Stimulated activated naive B cell treated with anti-CD40 and anti-IgM and Interleukin-4, amounts not matched to agents 10 μg/mL and 1 μg/mL and 100 μg/mL, for 72 hours (primary cell): ENCODE measurements at regions not wholly inside any gene's neighbourhood (a gene's known extent, or its start where the extent isn't known, plus 50 kb on each side); places are given as distances from the start of the nearest gene placed in this dataset.
"Not testable (repeated sequence)": the region's sequence is repeated elsewhere in the genome, so short reads cannot be mapped to it uniquely, and the experiment has no call there.

Experiments
- ATAC-seq, 2 donors: fragments of 150-1000 bp; cut with Tn5 transposase; replicated peaks; 2 replicates each; pipeline ENCODE4 v1.10.0; 2021; ENCODE audit warnings: moderate library complexity in 1 of 2
- DNase-seq: peaks from one replicate; pipeline ENCODE4 v3.0.0; 2021
- H3K27ac Mint-ChIP-seq: one replicate; pipeline ENCODE4 v1.8.0; 2022; ENCODE audit warnings: mild to moderate bottlenecking, mixed read lengths
- H3K27me3 Mint-ChIP-seq, 2 donors: one replicate each; pipeline ENCODE4 v1.8.0; 2022; ENCODE audit warnings: mixed read lengths in 2 of 2
- H3K36me3 Mint-ChIP-seq, 2 donors: one replicate each; pipeline ENCODE4 v1.8.0; 2022; ENCODE audit warnings: mixed read lengths in 2 of 2, mild to moderate bottlenecking in 1 of 2
- H3K4me1 Mint-ChIP-seq, 2 donors: one replicate each; pipeline ENCODE4 v1.8.0; 2022; ENCODE audit warnings: mixed read lengths in 2 of 2, mild to moderate bottlenecking in 1 of 2
- H3K4me3 Mint-ChIP-seq, 2 donors: one replicate each; pipeline ENCODE4 v1.8.0; 2022; ENCODE audit warnings: mild to moderate bottlenecking in 2 of 2, mixed read lengths in 2 of 2, moderate library complexity in 1 of 2
- H3K9me3 Mint-ChIP-seq, 2 donors: one replicate each; pipeline ENCODE4 v1.8.0; 2022; ENCODE audit warnings: mixed read lengths in 2 of 2, mild to moderate bottlenecking in 1 of 2

- H3K4me1 Mint-ChIP-seq: no peaks in the 10 kb centered on the region
- H3K36me3 Mint-ChIP-seq: no peaks in the 10 kb centered on the region
- DNase-seq (no peak), ATAC-seq (no peak)
- no peak overlapping the region for H3K27ac Mint-ChIP-seq
- H3K9me3 Mint-ChIP-seq: peaks cover 4 to 10% of the 10 kb centered on the region in 2 donors
- H3K4me3 Mint-ChIP-seq: no peak overlapping the region
- no peaks in the 10 kb centered on the region for H3K27me3 Mint-ChIP-seq
Measured at GRCh38 chr13:67402546-67402945, 172.4 kb upstream of the PCDH9 start.

DNA sequence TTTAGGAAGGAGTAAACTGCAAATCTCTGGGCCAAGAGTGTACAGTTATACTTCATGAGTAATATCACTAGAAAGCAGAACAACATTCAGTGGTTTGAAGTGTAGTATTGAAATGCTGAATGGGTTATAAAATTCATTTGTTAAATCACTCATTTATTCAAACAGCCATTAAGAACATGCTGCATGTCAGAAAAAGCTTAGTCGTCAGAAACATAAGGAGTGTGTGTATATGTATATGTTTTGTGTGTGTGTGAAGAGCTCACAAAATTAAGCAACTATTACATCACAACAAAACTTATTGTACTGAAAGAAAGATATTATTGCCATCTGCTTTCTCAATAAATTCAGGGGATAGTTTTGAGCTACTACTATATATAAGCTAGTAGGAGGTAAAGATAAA, 165.4 kb upstream of the PCDH9 start:
- Mint-ChIP-seq H3K9me3 (peaks cover 4 to 10% of the 10 kb centered on the region in 2 donors), H3K27me3 (no peaks in the 10 kb centered on the region), H3K36me3 (no peaks in the 10 kb centered on the region), H3K27ac (no peak overlapping the region), H3K4me3 (no peak overlapping the region), H3K4me1 (no peaks in the 10 kb centered on the region)
- ATAC-seq (no peak), DNase-seq (no peak)

- H3K9me3 Mint-ChIP-seq: no peaks in the 10 kb centered on the region
- H3K4me1 Mint-ChIP-seq: no peaks in the 10 kb centered on the region
- DNase-seq (no peak), ATAC-seq (no peak)
- no peak overlapping the region for H3K27ac Mint-ChIP-seq
- no peaks in the 10 kb centered on the region for H3K27me3 Mint-ChIP-seq
- H3K4me3 Mint-ChIP-seq: no peak overlapping the region
- no peaks in the 10 kb centered on the region for H3K36me3 Mint-ChIP-seq
Measured at GRCh38 chr13:67392014-67392413, 161.9 kb upstream of the PCDH9 start.

- Mint-ChIP-seq H3K36me3 (no peaks in the 10 kb centered on the region), H3K4me3 (no peak overlapping the region), H3K27ac (no peak overlapping the region), H3K27me3 (no peaks in the 10 kb centered on the region), H3K4me1 (no peaks in the 10 kb centered on the region), H3K9me3 (no peaks in the 10 kb centered on the region)
- no peak for DNase-seq
- ATAC-seq: no peak
Measured at GRCh38 chr13:67390462-67391086, 160.4 kb upstream of the PCDH9 start.

DNA sequence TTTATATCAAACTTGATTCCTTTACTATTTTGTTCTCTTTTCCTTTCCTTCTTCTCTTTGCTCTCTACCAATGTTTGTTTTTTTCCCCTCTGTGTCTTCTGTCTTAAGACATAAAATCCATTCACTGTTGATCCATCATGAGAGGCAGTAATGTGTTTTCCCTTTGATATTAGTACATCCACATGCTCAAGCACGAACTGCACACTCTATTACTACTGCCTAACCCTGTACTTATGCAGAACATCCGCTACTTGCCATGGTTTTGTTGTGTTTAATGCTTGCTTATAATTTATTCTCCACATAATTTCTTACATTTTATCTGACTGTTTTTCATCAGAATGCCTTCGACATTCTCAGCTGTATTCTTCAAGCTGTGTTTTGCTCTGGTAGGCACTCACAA, 159.0 kb upstream of the PCDH9 start:
- Mint-ChIP-seq H3K9me3 (no peaks in the 10 kb centered on the region), H3K4me1 (no peaks in the 10 kb centered on the region), H3K27ac (no peak overlapping the region), H3K27me3 (no peaks in the 10 kb centered on the region), H3K4me3 (no peak overlapping the region), H3K36me3 (no peaks in the 10 kb centered on the region)
- no peak for DNase-seq
- ATAC-seq: no peak

DNA sequence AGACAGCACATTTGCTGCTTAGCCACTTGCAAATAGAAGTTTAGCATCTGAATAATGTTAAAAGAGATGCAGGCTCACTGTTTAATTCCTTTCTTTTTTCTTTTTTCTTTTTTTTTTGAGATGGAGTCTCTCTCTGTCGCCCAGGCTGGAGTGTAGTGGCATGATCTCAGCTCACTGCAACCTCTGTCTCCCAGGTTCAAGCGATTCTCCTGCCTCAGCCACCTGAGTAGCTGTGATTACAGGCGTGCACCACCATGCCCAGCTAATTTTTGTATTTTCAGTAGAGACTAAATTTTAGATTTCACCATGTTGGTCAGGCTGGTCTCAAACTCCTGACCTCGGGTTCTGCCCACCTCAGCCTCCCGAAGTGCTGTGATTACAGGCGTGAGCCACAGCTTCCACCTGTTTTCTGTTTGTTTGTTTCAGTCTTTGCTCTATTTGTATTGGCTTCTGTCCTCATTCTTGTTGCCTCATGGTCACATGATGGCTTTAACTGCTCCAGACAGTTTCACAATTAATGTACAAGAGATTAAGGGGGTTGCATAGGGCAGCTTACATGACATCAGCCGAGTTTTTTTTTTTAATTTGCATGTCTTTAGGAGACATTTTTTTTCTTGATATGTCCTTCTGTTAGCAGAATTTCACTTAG, 153.1 kb upstream of the PCDH9 start:
- not testable (repeated sequence) for DNase-seq, ATAC-seq, H3K4me3 Mint-ChIP-seq, H3K27me3 Mint-ChIP-seq, H3K9me3 Mint-ChIP-seq, H3K36me3 Mint-ChIP-seq, H3K27ac Mint-ChIP-seq, H3K4me1 Mint-ChIP-seq

- Mint-ChIP-seq H3K36me3 (no peaks in the 10 kb centered on the region), H3K9me3 (no peaks in the 10 kb centered on the region), H3K27me3 (no peaks in the 10 kb centered on the region), H3K4me3 (no peak overlapping the region), H3K4me1 (no peaks in the 10 kb centered on the region), H3K27ac (no peak overlapping the region)
- DNase-seq (no peak), ATAC-seq (no peak)
Measured at GRCh38 chr13:67377919-67378318, 147.8 kb upstream of the PCDH9 start.

DNA sequence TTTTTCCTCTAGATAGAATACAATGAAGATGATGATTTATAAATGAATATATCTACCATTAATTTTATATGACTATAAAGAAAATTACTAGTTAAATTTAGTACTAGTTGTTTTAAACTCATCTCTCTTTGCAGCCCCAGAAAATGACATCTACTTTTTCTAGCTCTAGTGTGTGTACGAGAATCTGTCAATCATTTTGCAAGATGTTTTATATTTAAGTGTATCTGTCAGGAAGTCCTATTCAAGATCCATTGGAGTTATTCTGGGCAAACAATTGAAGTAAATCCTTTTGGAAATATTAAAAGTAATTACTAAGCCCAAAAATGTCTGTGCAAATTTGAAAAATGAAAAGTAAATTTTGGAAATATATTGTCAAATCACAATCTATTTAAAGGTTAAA, 144.3 kb upstream of the PCDH9 start:
- ATAC-seq (no peak), DNase-seq (no peak)
- no peaks in the 10 kb centered on the region for H3K4me1 Mint-ChIP-seq
- no peak overlapping the region for H3K27ac Mint-ChIP-seq
- H3K9me3 Mint-ChIP-seq: no peaks in the 10 kb centered on the region
- H3K27me3 Mint-ChIP-seq: no peaks in the 10 kb centered on the region
- H3K36me3 Mint-ChIP-seq: no peaks in the 10 kb centered on the region
- no peak overlapping the region for H3K4me3 Mint-ChIP-seq

DNA sequence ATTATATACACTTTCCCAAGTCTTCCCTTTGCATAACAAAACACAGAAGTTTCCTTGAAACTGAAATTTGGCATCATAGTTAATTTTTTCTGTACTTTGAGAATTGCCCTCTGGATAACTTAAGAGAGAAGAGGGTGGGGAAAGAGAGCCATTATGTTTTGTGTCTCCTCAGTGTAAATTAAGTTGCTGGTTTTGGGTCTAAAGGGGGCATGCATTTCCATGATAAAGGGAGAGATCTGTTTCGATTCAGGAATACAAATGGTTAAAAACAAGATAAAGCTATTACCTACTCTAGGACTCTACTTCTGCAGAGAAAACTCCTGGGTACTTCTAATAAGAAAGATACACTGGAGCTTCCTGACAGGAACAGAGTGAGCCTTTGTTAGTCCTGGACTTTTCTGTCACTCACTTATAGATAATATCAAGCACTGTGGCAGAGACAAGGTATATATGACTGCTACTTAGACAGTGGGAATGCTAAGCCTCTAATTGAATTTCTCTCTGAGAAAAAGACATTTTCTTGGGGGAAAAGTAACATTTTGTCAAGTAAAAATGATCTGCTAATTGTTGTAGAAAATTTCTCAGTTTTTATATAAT, 142.8 kb upstream of the PCDH9 start:
- DNase-seq: no peak
- Mint-ChIP-seq H3K9me3 (no peaks in the 10 kb centered on the region), H3K27ac (no peak overlapping the region), H3K27me3 (no peaks in the 10 kb centered on the region), H3K4me3 (no peak overlapping the region), H3K36me3 (no peaks in the 10 kb centered on the region), H3K4me1 (no peaks in the 10 kb centered on the region)
- no peak for ATAC-seq

- H3K27me3 Mint-ChIP-seq: no peaks in the 10 kb centered on the region
- H3K4me3 Mint-ChIP-seq: no peak overlapping the region
- no peaks in the 10 kb centered on the region for H3K36me3 Mint-ChIP-seq
- no peak overlapping the region for H3K27ac Mint-ChIP-seq
- no peak for ATAC-seq
- H3K4me1 Mint-ChIP-seq: no peaks in the 10 kb centered on the region
- H3K9me3 Mint-ChIP-seq: no peaks in the 10 kb centered on the region
- no peak for DNase-seq
Measured at GRCh38 chr13:67369895-67370660, 139.9 kb upstream of the PCDH9 start.

GRCh38 chr13:67367399-67367798, 137.3 kb upstream of the PCDH9 start:
- Mint-ChIP-seq H3K36me3 (no peaks in the 10 kb centered on the region), H3K27ac (no peak overlapping the region), H3K4me3 (no peak overlapping the region), H3K9me3 (no peaks in the 10 kb centered on the region), H3K27me3 (no peaks in the 10 kb centered on the region), H3K4me1 (no peaks in the 10 kb centered on the region)
- ATAC-seq (no peak), DNase-seq (no peak)

- no peaks in the 10 kb centered on the region for H3K36me3 Mint-ChIP-seq
- H3K9me3 Mint-ChIP-seq: no peaks in the 10 kb centered on the region
- H3K4me3 Mint-ChIP-seq: no peak overlapping the region
- no peaks in the 10 kb centered on the region for H3K27me3 Mint-ChIP-seq
- ATAC-seq: no peak
- no peaks in the 10 kb centered on the region for H3K4me1 Mint-ChIP-seq
- H3K27ac Mint-ChIP-seq: no peak overlapping the region
- DNase-seq: no peak
Measured at GRCh38 chr13:67366533-67366932, 136.4 kb upstream of the PCDH9 start.

- Mint-ChIP-seq H3K9me3 (peaks cover 0 to under 1% of the 10 kb centered on the region in 2 donors), H3K27ac (no peak overlapping the region), H3K27me3 (no peaks in the 10 kb centered on the region), H3K4me3 (no peak overlapping the region), H3K36me3 (no peaks in the 10 kb centered on the region), H3K4me1 (peaks cover 3 to 6% of the 10 kb centered on the region in 2 donors)
- DNase-seq (no peak), ATAC-seq (no peak)
Measured at GRCh38 chr13:67355812-67356476, 125.8 kb upstream of the PCDH9 start.

GRCh38 chr13:67353941-67354340, 123.8 kb upstream of the PCDH9 start:
- Mint-ChIP-seq H3K4me3 (no peak overlapping the region), H3K4me1 (peaks cover 3 to 6% of the 10 kb centered on the region in 2 donors), H3K27me3 (no peaks in the 10 kb centered on the region), H3K9me3 (peaks cover 0 to 6% of the 10 kb centered on the region in 2 donors), H3K36me3 (no peaks in the 10 kb centered on the region), H3K27ac (no peak overlapping the region)
- DNase-seq: no peak
- peak; percentile 77 to 86 for ATAC-seq
